ENCODE measurements at regions not wholly inside any gene's neighbourhood (a gene's known extent, or its start where the extent isn't known, plus 50 kb on each side); places are given as distances from the start of the nearest gene placed in this dataset.

DNA sequence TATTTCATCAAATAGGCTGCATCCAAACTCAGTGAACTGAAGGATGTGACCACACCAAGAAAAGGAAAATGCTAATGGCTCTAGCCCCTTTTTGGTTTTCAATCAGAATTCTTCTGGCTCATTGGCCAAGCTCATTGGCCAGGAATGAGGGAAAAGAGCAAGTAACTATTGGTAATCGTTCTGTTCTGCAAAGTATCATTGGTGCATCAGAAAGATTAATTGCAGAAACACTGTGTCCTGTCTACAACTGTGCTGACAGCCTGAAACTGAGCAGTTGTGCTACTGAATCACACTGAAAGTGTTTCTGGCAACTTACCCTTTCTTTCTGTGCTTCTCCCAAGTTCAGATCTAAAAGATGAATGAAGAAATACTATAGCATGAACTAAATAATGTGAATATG lies 116.4 kb upstream of the ROBO2 start:
- no peak for TF ChIP-seq EZH2 (IDR thresholded peaks at IDR 0.05; ENCODE audit: borderline replicate concordance, low read depth, low read length)
- TF ChIP-seq, protein P1, sequence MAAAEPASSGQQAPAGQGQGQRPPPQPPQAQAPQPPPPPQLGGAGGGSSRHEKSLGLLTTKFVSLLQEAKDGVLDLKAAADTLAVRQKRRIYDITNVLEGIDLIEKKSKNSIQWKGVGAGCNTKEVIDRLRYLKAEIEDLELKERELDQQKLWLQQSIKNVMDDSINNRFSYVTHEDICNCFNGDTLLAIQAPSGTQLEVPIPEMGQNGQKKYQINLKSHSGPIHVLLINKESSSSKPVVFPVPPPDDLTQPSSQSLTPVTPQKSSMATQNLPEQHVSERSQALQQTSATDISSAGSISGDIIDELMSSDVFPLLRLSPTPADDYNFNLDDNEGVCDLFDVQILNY (CRISPR knock-in tag; IDR thresholded peaks at IDR 0.05), result no peak
- TF ChIP-seq TEAD1 (CRISPR knock-in tag; IDR thresholded peaks at IDR 0.05), result no peak

All from K562 (cell line).